GM12872 (cell line): ENCODE measurements at regions not wholly inside any gene's neighbourhood (a gene's known extent, or its start where the extent isn't known, plus 50 kb on each side); places are given as distances from the start of the nearest gene placed in this dataset.

ENCODE experiments used
- TF ChIP-seq, protein P1 (sequence below): IDR thresholded peaks from 3 replicates; pipeline ENCODE4 v1.5.1; 2011; ENCODE audit warnings: low read depth, mild to moderate bottlenecking, low read length, moderate library complexity; ENCODE audit not compliant: insufficient read depth

GRCh38 chr17:63041722-63042121 lies 75.7 kb downstream of the TANC2 start:
- TF ChIP-seq, protein P1, sequence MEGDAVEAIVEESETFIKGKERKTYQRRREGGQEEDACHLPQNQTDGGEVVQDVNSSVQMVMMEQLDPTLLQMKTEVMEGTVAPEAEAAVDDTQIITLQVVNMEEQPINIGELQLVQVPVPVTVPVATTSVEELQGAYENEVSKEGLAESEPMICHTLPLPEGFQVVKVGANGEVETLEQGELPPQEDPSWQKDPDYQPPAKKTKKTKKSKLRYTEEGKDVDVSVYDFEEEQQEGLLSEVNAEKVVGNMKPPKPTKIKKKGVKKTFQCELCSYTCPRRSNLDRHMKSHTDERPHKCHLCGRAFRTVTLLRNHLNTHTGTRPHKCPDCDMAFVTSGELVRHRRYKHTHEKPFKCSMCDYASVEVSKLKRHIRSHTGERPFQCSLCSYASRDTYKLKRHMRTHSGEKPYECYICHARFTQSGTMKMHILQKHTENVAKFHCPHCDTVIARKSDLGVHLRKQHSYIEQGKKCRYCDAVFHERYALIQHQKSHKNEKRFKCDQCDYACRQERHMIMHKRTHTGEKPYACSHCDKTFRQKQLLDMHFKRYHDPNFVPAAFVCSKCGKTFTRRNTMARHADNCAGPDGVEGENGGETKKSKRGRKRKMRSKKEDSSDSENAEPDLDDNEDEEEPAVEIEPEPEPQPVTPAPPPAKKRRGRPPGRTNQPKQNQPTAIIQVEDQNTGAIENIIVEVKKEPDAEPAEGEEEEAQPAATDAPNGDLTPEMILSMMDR, result no peak

GRCh38 chr17:63042256-63042812 lies 76.3 kb downstream of the TANC2 start:
- TF ChIP-seq, protein P1, result no peak

DNA sequence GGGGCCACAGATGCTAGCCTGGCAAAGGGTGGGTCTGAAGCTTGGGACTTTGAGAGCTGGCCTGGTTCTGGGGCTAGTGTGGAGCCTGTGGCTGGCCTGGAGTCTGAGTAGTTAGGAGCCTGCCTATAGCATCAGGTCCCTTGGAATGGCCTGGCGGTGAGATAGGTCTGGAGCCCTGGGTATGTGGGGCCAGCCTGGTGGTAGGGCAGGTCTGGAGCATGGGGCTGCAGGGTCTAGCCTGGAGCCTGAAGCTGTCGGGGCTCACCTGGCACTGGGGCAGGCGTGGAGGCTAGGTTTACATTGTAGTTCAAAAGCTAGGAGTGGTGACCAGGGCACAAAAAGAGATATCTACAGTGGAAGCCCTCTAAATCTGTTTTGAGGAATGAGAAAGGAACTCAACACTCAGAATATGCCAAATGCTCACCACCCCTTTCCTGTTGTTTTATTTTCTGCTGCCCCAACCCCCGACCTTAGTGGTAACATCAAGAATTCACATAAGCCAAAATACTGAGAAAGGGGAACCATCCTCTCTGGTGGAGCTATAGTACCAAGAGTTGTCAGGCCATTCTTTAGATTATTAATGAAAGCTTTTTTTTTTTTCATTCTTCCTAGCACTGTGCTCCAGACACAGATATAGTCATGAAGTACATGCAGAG lies 100.3 kb downstream of the TANC2 start:
- TF ChIP-seq, protein P1, result no peak

- TF ChIP-seq, protein P1, result no peak
Observed at GRCh38 chr17:63069245-63069644, 103.2 kb downstream of the TANC2 start.

GRCh38 chr17:63070031-63070430 lies 104.0 kb downstream of the TANC2 start:
- TF ChIP-seq, protein P1, result no peak

- TF ChIP-seq, protein P1, result no peak
Observed at GRCh38 chr17:63071797-63072196, 105.8 kb downstream of the TANC2 start.

GRCh38 chr17:63075969-63076368 lies 109.9 kb downstream of the TANC2 start:
- TF ChIP-seq, protein P1, result no peak
